GM19043 (cell line): ENCODE measurements at regions not wholly inside any gene's neighbourhood (a gene's known extent, or its start where the extent isn't known, plus 50 kb on each side); places are given as distances from the start of the nearest gene placed in this dataset.

Experiments
- ATAC-seq: cut with Tn5 transposase; IDR thresholded peaks from one replicate; pipeline ENCODE4 v1.9.1; 2021; ENCODE audit warnings: low read depth; ENCODE audit not compliant: unreplicated experiment

DNA sequence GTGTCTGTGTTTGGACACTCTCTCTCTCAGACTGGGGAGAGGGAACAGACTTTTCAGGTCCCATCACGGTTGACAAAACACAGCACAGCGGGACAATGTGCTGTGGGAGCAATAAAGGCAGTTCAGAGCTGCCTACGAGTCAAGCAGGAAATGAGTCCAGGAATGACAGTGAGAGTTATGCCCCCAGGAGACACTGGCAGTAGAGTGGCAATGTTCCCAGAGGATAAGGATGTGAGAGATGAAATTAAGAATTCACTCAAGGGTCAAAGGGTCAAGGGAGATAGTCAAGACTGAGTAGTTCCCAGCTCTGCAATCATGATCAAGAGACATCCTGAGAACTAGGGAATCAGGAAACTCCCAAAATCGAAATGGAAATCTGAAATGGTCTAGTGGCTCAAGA is 156.1 kb downstream of the LURAP1L start:
- no peak for ATAC-seq

DNA sequence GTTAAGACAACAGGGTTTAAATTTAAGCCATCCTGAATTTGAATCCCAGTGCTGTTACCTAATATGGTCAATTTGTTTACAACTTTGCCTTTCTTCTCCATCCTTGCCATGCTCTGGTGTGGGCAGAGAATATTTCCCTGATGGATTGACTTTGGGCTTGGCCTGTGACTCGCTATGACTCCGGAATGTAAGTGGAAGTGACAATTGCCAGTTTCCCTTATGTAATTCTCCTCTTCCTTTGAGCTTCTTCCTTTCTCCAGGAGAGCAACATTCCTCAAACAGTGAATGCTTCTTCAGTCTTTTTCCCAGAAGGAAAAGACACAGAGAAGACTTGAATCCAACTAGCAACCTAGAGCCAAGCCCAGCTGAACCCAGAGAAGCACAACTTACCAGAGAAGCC is 159.1 kb downstream of the LURAP1L start:
- ATAC-seq = no peak

DNA sequence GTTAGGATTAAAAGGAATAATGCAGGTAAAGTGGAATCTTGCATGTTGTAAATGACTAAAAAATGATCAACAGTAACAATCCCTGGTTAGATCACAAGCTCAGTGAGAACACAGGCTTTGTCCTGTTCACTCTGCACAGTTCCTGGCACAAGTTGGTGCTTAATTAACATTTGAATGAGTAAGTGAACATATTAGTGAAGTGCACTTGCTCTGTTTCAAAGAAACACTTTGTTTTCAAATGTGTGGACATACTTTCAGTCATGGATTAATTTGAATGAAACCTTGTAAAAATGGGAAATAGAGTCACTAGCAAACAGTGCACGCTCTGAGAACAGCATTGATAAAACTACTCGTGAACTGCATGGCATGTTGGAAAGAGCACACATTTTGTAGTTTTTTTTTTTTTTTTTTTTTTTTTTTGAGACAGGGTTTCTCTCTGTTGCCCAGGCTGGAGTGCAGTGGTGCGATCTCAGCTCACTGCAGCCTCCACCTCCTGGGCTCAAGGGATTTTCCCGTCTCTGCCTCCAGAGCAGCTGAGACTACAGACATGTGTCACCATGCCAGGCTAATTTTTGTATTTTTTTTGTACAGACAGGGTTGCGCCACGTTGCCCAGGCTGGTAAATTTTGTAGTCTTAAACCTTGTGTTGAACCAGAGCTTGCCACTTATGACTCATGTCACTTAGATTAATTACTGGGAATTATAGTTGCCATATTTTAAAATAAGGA is 159.9 kb downstream of the LURAP1L start:
- no peak for ATAC-seq

DNA sequence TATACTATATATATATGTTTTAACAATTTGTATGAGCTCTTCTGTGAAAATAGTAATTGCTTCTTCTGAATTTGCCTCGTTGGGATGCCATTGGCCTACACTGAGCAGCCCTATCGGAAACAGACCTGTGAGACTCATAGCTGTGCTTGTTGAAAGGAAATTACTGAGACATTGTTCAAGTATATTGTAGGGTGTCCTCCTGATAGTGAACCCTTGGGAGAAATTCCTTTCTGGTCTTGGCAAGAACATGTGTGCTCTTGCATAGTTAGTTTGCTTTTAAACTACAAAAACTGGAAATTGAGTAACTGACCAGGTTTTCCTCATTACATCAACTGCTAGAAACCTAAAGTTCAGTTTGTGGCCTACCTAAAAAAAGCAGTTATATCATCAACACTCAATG is 160.9 kb downstream of the LURAP1L start:
- ATAC-seq = no peak

DNA sequence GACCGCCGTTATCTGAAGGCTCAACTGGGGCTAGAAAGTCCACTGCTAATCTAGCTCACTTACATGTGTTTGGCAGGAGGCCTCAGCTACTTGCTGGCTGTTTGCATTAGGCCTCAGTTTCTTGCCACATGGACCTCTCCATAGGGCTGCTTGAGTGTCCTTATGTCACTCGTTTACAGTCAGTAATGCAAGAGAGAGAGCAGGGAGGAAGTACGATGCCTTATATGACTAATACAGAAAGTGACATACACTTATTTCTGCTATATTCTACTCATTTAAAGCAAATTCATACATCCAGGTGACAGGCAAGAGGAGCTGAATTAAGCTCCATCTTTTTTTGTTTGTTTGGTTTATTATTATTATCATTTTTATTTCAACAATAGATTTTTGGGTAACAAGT is 179.6 kb downstream of the LURAP1L start:
- no peak for ATAC-seq

DNA sequence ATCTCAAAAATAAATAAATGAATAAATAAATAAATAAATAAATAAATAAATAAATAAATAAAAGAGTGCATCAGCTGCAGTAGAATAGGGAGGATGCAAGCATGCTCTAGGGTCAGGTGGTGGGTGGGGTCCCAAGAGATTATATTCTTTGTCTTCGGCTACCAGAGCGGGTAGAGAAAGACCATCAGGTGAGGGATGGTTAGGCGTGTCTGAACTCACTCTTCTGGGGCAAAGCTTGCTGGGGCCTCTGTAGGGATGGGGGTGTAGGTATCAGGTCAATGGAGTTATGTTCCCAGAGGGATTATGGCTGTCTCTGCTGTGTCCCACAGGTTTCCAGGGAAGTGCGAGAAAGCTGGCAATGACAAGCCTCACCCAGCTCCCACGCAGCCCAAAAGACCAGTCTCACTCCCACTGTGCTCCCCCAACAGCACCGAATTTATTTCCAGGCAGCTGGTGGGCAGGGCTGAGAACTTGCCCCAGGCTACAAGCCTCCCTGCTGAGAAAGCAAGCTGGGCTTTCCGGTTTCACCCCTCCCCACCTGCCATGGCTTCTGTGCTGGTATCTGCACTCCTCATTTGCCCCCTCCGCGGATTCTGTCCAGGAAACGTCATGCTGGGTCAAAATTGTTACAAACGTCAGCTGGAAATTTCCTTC is 180.8 kb downstream of the LURAP1L start:
- ATAC-seq = no peak

DNA sequence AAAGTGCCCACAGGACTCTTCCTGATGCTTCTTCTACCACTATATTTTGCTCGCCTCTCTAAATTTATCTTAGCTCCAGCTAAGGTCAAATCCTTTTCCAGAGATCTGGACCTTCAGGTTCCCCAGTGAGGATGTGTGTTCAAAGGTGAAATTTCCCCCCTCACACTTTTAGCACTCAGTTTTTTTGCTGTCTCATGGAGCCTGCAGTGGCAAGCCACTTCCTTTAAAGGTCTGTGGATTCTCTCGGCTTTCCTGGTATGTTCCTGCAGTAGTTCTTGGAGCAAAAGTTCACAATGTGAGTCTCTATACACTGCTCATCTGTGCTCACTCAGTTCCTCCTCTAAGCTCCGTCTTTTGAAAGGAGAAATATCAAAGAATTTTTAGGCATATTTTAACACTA is 181.4 kb downstream of the LURAP1L start:
- no peak for ATAC-seq

DNA sequence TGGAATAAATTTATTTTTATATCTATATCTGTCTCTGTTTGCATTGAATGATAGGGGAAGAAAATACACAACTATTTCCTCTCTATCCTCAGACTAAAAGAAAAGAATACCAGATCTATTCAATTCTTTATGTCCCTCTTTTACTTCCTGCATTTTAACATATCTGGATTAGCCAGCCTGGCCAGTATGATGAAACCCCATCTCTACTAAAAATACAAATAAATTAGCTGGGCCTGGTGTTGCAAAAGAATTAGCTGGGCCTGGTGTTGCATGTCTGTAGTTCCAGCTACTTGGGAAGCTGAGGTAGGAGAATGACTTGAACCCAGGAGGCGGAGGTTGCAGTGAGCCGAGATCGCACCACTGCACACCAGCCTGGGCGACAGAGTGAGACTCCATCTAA is 182.0 kb downstream of the LURAP1L start:
- ATAC-seq = no peak

DNA sequence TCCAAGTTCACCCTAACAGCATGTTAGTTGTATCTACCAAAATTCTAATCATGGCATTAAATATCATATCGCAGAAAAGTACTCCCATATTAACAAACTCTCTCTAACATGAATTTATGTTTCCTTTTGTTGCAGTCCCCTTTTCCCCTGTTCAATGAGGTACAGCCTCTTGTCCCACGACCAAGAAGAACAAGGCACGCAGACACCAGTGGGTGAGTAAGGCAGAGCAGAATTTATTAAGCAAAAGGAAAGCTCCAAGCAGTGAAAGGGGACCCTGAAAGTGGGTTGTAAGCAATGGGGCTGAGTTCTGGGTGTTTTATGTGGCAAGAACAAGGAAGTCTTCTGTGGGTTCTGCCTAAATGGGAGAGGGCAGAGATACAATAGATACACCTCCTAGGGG is 183.5 kb downstream of the LURAP1L start:
- no peak for ATAC-seq

DNA sequence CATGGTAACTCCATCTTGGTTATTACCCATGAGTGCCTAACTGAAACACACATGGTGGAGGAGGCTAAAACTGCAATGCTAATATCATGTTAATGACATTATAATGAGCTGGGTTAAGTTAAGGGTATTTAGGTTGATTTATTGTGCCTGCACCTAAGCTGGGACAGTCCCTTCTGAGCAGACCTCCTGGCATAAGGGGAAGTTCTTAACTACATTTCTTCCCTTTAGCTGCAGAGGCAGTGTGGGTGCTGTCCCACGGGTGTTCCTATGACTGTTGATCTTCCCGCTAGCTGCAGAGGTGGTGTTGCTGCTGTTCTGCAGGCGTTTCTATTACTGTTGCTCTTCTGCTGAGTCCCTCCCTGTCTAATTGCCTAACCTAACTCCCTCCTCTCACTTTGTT is 183.9 kb downstream of the LURAP1L start:
- ATAC-seq = no peak

DNA sequence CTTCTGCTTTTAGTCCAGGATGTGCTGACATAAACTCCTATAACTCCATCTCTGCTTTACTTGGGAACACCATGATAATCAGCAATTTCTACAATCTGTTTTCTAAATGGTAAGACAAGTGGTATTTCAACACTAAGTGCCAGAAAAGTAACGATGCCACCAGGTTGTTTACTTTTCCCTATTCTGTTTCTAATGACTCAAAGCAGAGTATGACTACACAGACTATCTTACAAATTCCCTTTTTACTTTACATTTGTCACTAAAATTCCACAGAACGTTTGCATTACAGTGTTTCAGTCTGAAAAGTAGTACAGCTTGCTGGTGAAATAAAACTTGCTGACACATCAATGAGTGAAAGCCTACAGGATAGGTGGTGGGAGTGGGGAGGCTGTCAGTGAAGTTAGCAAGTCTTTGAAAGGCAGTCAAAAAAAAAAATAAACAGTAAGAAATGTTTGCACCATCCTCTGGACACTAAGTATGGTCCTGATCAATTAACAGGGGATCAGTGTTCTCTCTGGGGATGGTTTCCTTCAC is 186.5 kb downstream of the LURAP1L start:
- no peak for ATAC-seq

DNA sequence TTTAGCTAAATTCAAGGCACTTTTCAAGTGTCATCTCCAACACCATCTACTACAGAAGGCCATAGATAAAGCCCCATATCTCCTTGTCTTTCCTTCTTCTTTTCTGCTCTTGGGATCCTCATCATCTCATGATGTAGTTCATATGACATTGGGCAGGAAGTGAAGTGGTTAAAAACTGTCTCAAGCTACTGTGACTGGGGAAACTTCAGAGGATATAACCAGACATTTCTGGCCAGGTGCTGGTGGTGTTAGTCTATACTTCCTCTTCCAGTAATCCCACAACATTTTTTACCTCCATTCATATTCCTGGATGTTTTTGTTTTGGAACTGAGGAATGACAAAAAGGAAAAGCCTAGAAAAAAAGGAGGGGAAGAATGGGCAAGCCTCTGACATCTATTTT is 188.7 kb downstream of the LURAP1L start:
- no peak for ATAC-seq

DNA sequence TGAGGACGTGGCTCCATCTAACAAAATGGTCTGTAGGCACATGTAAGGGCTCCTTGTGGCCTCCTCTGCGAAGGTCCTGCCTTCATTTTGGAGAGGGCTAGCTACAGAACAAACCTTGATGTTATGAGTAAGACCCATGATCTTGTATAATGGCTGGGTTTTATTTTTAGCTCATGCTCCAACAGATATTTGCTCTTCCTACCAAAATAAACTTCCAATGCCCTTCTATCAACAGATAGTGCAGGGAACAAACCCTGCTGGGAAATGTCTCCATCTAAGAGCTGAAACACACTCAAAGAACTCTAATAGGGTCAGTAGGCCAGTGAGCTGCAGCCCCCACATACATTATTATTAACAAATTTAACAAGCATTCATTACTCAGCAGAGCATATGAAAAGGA is 189.5 kb downstream of the LURAP1L start:
- ATAC-seq = no peak

DNA sequence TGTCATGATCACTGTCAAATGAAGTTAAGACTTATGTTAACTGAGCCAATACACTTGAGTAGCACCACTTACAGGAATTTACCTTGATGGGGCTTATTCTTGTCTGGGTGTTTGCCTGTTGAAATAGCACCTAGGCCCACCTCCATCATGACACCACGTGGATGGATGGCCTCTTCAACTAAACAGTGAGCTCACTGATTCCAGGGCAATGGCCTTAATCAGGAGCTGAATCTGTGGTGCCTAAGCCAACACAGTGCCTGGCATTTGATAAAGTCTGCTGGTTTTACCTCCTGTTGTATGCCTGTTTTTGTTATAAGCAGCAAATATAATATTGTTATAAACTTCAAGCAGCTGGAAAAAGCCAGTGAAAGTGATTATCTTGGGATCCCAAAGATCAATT is 190.5 kb downstream of the LURAP1L start:
- ATAC-seq = no peak

DNA sequence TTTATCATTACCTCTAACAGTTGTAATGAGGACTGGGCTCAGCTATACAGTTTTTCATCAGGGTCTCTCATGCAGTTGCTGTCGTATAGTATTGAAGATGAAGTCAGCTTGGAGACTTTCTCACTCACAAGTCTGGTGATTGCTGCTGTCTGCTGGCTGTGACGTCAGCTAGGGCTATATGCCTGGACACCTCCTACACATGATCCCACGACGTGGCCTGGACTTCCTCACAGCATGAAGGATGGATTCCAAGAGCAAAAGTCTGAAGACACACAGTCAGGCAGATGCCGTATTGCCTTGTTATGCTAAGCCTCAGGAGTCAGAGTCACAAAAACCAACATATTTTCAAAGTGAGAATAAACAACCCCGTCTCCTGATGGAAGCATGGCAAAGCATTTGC is 193.3 kb downstream of the LURAP1L start:
- ATAC-seq = no peak

DNA sequence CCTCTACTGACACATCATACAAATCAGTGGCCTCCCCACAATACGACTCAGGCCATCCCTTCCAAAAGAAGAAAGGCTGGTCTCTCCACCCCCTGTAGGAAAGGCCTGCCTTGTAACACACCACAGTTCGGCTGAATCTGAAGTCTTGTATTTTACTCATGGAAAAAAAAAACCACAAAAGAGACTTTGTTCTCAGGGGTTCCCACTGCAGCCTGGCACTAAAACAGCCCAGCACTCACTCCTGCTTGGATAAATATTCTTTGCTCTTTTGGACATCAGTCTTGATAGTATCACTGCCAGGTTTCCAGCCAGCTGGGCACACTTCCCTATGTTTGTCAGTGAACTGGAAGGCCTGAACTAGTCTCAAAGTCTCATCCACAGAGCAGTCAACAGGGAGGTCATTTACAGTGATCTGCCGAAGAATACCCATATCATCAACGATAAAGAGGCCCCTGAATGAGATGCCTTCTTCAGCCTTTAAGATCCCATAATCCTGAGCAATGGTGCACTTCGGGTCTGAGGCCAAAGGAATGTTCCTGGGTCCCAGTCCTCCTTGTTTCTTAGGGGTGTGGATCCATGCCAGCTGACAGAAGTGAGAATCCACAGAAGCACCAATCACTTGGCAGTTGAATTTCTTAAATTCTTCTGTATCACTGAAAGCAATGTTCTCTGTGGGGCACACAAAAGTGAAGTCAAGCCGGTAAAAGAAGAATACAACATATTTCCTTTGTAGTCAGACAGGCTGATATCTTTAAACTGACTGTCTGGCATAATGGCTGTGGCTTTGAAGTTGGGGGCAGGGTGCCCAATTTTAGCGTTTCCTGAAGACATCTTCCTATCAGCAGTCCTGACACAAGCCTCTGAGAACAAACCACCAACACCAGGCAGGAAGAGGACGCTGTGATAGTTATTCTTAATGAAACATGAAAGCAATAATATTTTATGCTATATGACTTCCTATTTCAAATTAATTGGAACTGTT is 198.1 kb downstream of the LURAP1L start:
- no peak for ATAC-seq

DNA sequence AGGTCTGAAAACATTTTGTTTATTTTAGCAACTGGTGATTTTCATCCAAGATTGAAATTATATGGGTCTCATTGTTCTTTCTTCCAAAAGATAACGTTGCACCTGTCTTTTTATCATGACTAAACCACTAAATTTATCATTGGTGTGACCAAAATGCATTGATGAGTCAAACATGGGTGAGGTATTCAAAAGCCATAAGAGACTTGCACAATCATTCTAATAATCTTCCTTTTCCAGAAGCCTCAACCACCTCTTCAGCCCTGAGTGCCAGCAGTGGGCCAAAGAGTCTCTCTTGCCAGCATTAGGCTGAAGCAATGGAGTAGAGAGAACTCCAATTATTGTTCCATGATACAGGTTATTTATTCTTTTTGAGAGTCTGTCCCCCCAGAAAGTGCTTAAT is 198.9 kb downstream of the LURAP1L start:
- ATAC-seq = no peak

DNA sequence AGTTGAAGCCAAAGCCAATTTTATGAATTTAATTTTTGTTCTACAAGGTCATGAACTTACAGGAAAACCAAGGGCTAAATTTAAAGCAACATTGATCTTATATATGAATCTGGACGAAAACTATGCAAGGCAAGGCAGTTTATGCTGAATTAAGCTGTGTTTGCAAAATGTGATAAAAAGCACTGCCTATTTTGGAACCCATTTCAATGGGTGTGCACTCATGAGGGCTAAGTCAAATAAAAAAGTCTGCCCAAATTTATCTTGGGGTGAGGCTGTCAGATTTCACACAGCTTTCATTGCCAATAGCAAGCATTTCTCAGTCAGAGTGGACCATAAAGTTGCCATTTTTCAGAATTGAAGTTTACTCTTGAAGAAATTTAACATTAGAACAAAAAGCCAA is 199.9 kb downstream of the LURAP1L start:
- no peak for ATAC-seq

DNA sequence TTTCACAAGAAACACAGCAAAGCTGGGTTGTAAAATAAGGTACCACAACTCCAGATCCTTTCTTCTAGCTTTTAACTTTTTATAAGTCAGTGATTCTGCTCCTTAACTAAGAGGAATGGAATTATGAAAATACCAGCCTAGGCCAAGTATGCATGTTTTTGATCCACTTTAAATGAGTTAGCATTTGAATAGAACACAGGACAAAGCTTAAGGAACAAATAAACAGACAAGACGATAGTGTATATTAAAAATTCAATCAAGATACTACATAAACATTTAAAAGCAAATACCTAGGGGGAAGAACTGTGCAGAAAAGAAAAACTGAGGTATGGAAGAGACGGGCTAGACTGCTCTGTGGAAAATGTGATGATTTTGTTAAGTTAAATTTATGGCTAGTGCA is 200.7 kb downstream of the LURAP1L start:
- no peak for ATAC-seq

DNA sequence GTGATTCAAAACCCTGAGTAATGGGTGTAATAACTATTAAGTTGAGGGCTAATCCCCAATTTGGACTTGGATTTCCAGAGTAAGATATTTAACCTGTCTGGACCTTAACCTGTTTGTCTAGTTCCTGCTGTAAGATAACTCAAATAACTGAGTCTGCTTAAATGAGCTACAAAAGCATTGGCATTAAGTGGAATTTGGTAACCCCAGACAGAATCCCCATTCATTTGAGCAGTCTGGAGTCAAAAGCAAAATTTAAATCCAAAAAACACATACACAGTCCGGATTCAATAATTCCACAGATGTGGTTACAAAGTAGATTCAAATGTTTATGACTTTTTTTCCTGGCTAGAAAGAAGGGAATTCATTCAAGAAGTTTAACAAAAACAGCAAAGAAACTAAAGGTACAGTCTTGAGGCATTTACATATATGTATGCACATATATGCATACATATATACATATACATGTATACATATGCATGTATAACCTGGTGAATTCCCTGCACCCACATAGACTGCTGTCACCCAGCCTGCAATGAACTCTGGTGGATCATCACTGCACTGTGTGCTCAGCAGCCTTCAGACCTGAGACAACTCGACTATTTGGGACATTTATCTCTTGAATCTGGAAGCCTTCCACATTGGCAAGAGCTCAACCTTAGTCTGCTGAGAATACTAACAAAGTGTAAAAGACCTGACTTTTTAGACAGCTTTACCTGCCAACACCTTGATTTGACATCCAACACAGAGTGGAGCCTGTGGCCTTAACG is 205.4 kb downstream of the LURAP1L start:
- ATAC-seq = no peak
